ENCODE measurements at regions not wholly inside any gene's neighbourhood (a gene's known extent, or its start where the extent isn't known, plus 50 kb on each side); places are given as distances from the start of the nearest gene placed in this dataset.
A peak's percentile ranks its signal among the peaks of the same experiment; 100 is the strongest.

GRCh38 chr2:238747114-238747513 lies 100.8 kb upstream of the TWIST2 start:
- no peak for TF ChIP-seq CTCF (IDR thresholded peaks at IDR 0.05; ENCODE audit: low read depth, low read length, missing control alignments)
- no peak overlapping the region for H3K4me3 ChIP-seq (ENCODE audit: low read depth, low read length)
- DNase-seq (ENCODE audit: low read depth), result no peak

DNA sequence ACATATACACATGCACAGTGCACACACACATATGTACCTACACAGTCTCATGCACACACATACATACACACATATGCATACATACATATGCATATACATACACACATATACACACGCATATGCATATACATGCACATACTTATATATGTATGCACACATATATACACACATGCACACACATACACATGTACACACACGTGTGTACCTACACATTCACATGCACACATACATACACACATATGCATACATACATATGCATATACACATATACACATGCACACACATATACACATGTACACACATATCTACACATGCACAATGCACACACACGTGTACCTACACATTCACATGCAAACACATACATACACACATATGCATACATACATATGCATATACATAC lies 100.3 kb upstream of the TWIST2 start:
- DNase-seq (ENCODE audit: low read depth), result no peak
- TF ChIP-seq CTCF (IDR thresholded peaks at IDR 0.05; ENCODE audit: low read depth, low read length, missing control alignments), result no peak
- no peak overlapping the region for H3K4me3 ChIP-seq (ENCODE audit: low read depth, low read length)

DNA sequence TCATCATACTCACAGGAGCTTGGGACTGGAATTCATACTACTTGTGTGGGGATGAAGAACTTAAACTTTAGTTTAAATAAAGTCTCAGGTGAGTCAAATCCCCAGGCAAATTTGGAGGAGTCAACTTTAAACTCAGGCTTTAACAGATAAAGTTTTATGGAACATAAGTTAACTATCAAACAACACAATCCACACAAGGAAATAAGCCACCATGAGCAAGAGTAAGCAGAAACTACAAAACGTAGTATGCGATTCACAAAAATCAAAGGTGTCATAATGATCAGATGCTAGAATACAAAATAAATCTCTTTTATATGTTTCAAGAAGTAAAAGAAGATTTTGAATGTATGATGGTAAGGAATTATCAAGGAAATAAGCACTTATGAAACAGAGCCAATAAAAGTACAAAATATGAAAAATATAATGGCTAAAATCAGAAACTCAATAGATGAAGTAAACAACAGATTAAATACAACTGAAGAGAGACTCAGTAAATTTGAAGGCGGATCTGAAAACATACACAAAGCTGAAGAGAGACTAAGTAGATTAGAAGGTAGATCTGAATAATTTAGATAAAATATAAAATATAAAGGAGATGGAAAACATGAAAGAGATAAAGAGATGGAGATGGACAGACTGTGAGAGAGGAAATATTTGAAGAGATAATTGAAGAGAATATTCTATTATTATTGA lies 97.5 kb upstream of the TWIST2 start:
- DNase-seq (ENCODE audit: low read depth), result no peak
- TF ChIP-seq CTCF (IDR thresholded peaks at IDR 0.05; ENCODE audit: low read depth, low read length, missing control alignments), result no peak
- no peak overlapping the region for H3K4me3 ChIP-seq (ENCODE audit: low read depth, low read length)

GRCh38 chr2:238754259-238754658 lies 93.6 kb upstream of the TWIST2 start:
- DNase-seq (ENCODE audit: low read depth), result no peak
- peak; percentile 17 for TF ChIP-seq CTCF (IDR thresholded peaks at IDR 0.05; ENCODE audit: low read depth, low read length, missing control alignments)
- H3K4me3 ChIP-seq (ENCODE audit: low read depth, low read length), result no peak overlapping the region

GRCh38 chr2:238761868-238762267 lies 86.0 kb upstream of the TWIST2 start:
- no peak for TF ChIP-seq CTCF (IDR thresholded peaks at IDR 0.05; ENCODE audit: low read depth, low read length, missing control alignments)
- no peak overlapping the region for H3K4me3 ChIP-seq (ENCODE audit: low read depth, low read length)
- DNase-seq (ENCODE audit: low read depth), result no peak

GRCh38 chr2:238763471-238763995 lies 84.4 kb upstream of the TWIST2 start:
- no peak for TF ChIP-seq CTCF (IDR thresholded peaks at IDR 0.05; ENCODE audit: low read depth, low read length, missing control alignments)
- DNase-seq (ENCODE audit: low read depth), result no peak
- H3K4me3 ChIP-seq (ENCODE audit: low read depth, low read length), result no peak overlapping the region

DNA sequence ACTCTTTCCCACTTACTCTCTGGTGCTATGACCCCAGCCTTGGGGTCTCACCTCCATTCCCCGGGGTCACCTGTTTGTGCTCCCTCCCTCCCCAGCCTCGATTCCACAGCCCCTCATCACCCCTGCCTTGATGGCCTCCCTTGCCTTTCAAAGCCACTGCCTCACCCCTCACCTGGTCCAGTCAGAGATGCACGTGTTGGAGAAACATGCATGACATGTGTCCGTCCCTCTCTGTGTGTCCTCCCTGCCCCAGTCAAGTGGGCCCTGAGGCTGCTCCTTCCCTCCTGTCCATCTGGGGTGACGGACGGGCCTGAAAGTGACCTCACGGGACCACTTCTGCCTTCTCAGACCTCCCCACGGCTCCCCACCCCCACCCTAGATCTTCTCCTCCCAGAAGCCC lies 82.3 kb upstream of the TWIST2 start:
- TF ChIP-seq CTCF (IDR thresholded peaks at IDR 0.05; ENCODE audit: low read depth, low read length, missing control alignments), result no peak
- no peak overlapping the region for H3K4me3 ChIP-seq (ENCODE audit: low read depth, low read length)
- no peak for DNase-seq (ENCODE audit: low read depth)
